ENCODE measurements at regions not wholly inside any gene's neighbourhood (a gene's known extent, or its start where the extent isn't known, plus 50 kb on each side); places are given as distances from the start of the nearest gene placed in this dataset.
A peak's percentile ranks its signal among the peaks of the same experiment; 100 is the strongest.

GRCh38 chr1:213820362-213821149, 167.2 kb upstream of the PROX1 start:
- DNase-seq, result peak in 2 of 3 experiments; percentile 3 to 27

GRCh38 chr1:213821175-213821942, 166.4 kb upstream of the PROX1 start:
- no peak for DNase-seq

- no peak for DNase-seq
Measured at GRCh38 chr1:213821943-213822334, 165.8 kb upstream of the PROX1 start.

GRCh38 chr1:213826891-213827290, 160.9 kb upstream of the PROX1 start:
- no peak for DNase-seq

GRCh38 chr1:213828867-213829266, 158.9 kb upstream of the PROX1 start:
- DNase-seq, result peak in 2 of 3 experiments; percentile 72 to 97

- peak in 2 of 3 experiments; percentile 58 to 89 for DNase-seq
Measured at GRCh38 chr1:213829780-213830179, 158.0 kb upstream of the PROX1 start.

- no peak for DNase-seq
Measured at GRCh38 chr1:213830371-213830770, 157.4 kb upstream of the PROX1 start.

- no peak for DNase-seq
Measured at GRCh38 chr1:213840575-213840974, 147.2 kb upstream of the PROX1 start.

- no peak for DNase-seq
Measured at GRCh38 chr1:213844632-213845031, 143.1 kb upstream of the PROX1 start.

- no peak for DNase-seq
Measured at GRCh38 chr1:213852107-213852506, 135.7 kb upstream of the PROX1 start.

- no peak for DNase-seq
Measured at GRCh38 chr1:213858581-213858980, 129.2 kb upstream of the PROX1 start.

- no peak for DNase-seq
Measured at GRCh38 chr1:213861841-213862240, 125.9 kb upstream of the PROX1 start.

- peak in 1 of 3 experiments; percentile 16 for DNase-seq
Measured at GRCh38 chr1:213864091-213864490, 123.7 kb upstream of the PROX1 start.

- DNase-seq, result no peak
Measured at GRCh38 chr1:213868482-213868881, 119.3 kb upstream of the PROX1 start.

GRCh38 chr1:213871179-213871578, 116.6 kb upstream of the PROX1 start:
- no peak for DNase-seq

- DNase-seq, result no peak
Measured at GRCh38 chr1:213874789-213875188, 113.0 kb upstream of the PROX1 start.

GRCh38 chr1:213876531-213876930, 111.2 kb upstream of the PROX1 start:
- no peak for DNase-seq

- DNase-seq, result no peak
Measured at GRCh38 chr1:213883618-213884017, 104.2 kb upstream of the PROX1 start.

- DNase-seq, result no peak
Measured at GRCh38 chr1:213884402-213884801, 103.4 kb upstream of the PROX1 start.

GRCh38 chr1:213884942-213885341, 102.8 kb upstream of the PROX1 start:
- DNase-seq, result no peak

- DNase-seq, result no peak
Measured at GRCh38 chr1:213887842-213888241, 99.9 kb upstream of the PROX1 start.

- no peak for DNase-seq
Measured at GRCh38 chr1:213891989-213892902, 95.5 kb upstream of the PROX1 start.

- DNase-seq, result no peak
Measured at GRCh38 chr1:213898684-213899083, 89.1 kb upstream of the PROX1 start.
